PC-3 (cell line): ENCODE measurements at regions not wholly inside any gene's neighbourhood (a gene's known extent, or its start where the extent isn't known, plus 50 kb on each side); places are given as distances from the start of the nearest gene placed in this dataset.

Experiments used
- ATAC-seq: fragments of 200-7000 bp; cut with Tn5 transposase; 2 replicates; pipeline ENCODE4 v1.9.1; 2020; ENCODE audit warnings: mild to moderate bottlenecking, moderate library complexity
- BruUV-seq: library from RNA; stranded (reverse); fragments of 400-500 nt; replicated peaks from 2 replicates; lab custom pipeline; 2021; lab: Mats Ljungman, UMichigan
- CTCF ChIA-PET: fragments of 300-600 bp; sonication (Branson Sonifier 250); formaldehyde crosslinking; loops from one replicate; lab custom pipeline; 2022; ENCODE audit warnings: antibody characterized with exemption; lab: Charles Lee
- POLR2A ChIA-PET: fragments of 300-600 bp; sonication (Branson Sonifier 250); formaldehyde crosslinking; loops from one replicate; lab custom pipeline; 2022; ENCODE audit warnings: antibody characterized with exemption; ENCODE audit not compliant: unreplicated experiment; lab: Charles Lee
- DNase-seq: peaks from one replicate; pipeline ENCODE4 v3.0.0-alpha.2; 2015
- H2AFZ ChIP-seq: fragments of 300-600 bp; sonication (generic); 2 replicates; pipeline ENCODE4 v1.6.0; 2016; ENCODE audit warnings: antibody characterized with exemption, low read length
- H3F3A ChIP-seq: fragments of 300-600 bp; sonication (generic); one replicate; pipeline ENCODE4 v1.6.0; 2017; ENCODE audit warnings: antibody characterized with exemption, low read length, control low read depth, mild to moderate bottlenecking; ENCODE audit not compliant: unreplicated experiment
- H3K27ac ChIP-seq: fragments of 300-600 bp; sonication (generic); 2 replicates; pipeline ENCODE4 v1.5.1; 2016; ENCODE audit warnings: mild to moderate bottlenecking, low read length
- H3K27me3 ChIP-seq: fragments of 300-600 bp; sonication (generic); 2 replicates; pipeline ENCODE4 v1.6.1; 2016; ENCODE audit warnings: low read length, mixed read lengths
- H3K36me3 ChIP-seq: fragments of 300-600 bp; sonication (generic); 2 replicates; pipeline ENCODE4 v1.6.1; 2016; ENCODE audit warnings: low read depth, mixed run types, low read length, mixed read lengths
- H3K4me1 ChIP-seq: fragments of 300-600 bp; sonication (generic); 2 replicates; pipeline ENCODE4 v1.5.1; 2016; ENCODE audit warnings: low read length; ENCODE audit not compliant: insufficient read depth
- H3K4me2 ChIP-seq: fragments of 300-600 bp; sonication (generic); 2 replicates; pipeline ENCODE4 v1.6.0; 2016; ENCODE audit warnings: low read length
- H3K4me3 ChIP-seq: fragments of 300-600 bp; sonication (generic); 2 replicates; pipeline ENCODE4 v1.5.1; 2016; ENCODE audit warnings: mild to moderate bottlenecking, low read length, mixed read lengths
- H3K79me2 ChIP-seq: fragments of 300-600 bp; sonication (generic); 2 replicates; pipeline ENCODE4 v1.6.1; 2017; ENCODE audit warnings: low read length, mixed read lengths
- H3K9ac ChIP-seq: fragments of 300-600 bp; sonication (generic); 2 replicates; pipeline ENCODE4 v1.6.0; 2016; ENCODE audit warnings: mild to moderate bottlenecking, low read length
- H3K9me2 ChIP-seq: fragments of 300-600 bp; sonication (generic); replicated peaks from 2 replicates; pipeline ENCODE4 v1.6.1; 2016; ENCODE audit warnings: mixed run types, low read length, mixed read lengths
- H3K9me3 ChIP-seq: fragments of 300-600 bp; sonication (generic); 2 replicates; pipeline ENCODE4 v1.6.1; 2016; ENCODE audit warnings: low read length, mixed read lengths
- H4K20me1 ChIP-seq: fragments of 300-600 bp; sonication (generic); 2 replicates; pipeline ENCODE4 v1.6.1; 2016; ENCODE audit warnings: low read length, mixed read lengths
- EZH2 ChIP-seq: fragments of 300-600 bp; sonication (generic); IDR thresholded peaks from one replicate; pipeline ENCODE4 v1.6.1; 2017; ENCODE audit warnings: antibody characterized with exemption, mild to moderate bottlenecking, low read length; ENCODE audit not compliant: unreplicated experiment
- EZH2phosphoT487 ChIP-seq: fragments of 300-600 bp; sonication (generic); IDR thresholded peaks from 2 replicates; pipeline ENCODE4 v1.6.1; 2018; ENCODE audit warnings: mild to moderate bottlenecking, antibody characterized with exemption, low read length, borderline replicate concordance
- intact Hi-C: fragments of 100-400 bp; cut with micrococcal nuclease; formaldehyde crosslinking; loops from 2 replicates; pipeline ENCODE4 v1.9.0; 2023
- TF ChIP-seq, protein P1 (sequence below): fragments of 300-600 bp; sonication (generic); conservative IDR thresholded peaks from 2 replicates; pipeline ENCODE4 v1.5.1; 2017; ENCODE audit warnings: antibody characterized with exemption, low read depth, mild to moderate bottlenecking, low read length

DNA sequence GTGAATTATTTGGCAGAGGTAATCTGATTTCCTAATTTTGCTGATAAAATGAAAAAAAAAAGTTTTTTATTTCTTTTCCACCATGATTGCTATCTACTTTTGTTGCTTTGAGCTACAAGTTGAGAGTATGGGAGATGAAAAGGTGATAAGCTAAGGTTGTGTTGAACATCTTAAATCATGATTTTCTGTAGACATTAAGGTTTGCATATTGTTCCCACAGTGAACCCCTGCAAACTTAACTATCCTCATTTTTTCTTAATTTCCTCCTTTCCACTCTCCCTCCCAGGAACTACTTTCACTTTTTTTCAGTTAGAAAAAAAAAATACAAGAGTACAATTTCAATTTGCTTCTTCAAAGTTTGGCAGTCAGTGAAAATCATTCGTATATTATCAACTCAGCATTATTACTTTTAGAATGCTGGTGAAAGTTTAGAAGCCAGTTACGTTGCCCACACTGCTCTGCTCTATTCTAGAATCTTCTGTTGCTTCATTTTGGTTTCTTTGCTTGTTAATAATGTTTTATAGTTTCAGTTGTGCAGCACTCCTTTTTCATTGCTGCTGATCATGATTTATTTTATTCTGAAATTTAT lies 673.8 kb upstream of the CITED2 start:
- Histone ChIP-seq H3K4me2 (no peak overlapping the region), H3K27me3 (no peaks in the 10 kb centered on the region), H4K20me1 (no peaks in the 10 kb centered on the region), H2AFZ (no peak overlapping the region), H3K36me3 (no peaks in the 10 kb centered on the region), H3K9ac (no peak overlapping the region), H3K27ac (no peak overlapping the region), H3K79me2 (no peaks in the 10 kb centered on the region), H3K4me3 (no peak overlapping the region), H3F3A (no peaks in the 10 kb centered on the region), H3K4me1 (peaks cover 49% of the 10 kb centered on the region), H3K9me2 (no peaks in the 10 kb centered on the region), H3K9me3 (no peaks in the 10 kb centered on the region)
- ChIA-PET CTCF (no interaction called here), POLR2A (no interaction called here)
- no peak for TF ChIP-seq EZH2
- no peak for TF ChIP-seq EZH2phosphoT487
- TF ChIP-seq, protein P1, sequence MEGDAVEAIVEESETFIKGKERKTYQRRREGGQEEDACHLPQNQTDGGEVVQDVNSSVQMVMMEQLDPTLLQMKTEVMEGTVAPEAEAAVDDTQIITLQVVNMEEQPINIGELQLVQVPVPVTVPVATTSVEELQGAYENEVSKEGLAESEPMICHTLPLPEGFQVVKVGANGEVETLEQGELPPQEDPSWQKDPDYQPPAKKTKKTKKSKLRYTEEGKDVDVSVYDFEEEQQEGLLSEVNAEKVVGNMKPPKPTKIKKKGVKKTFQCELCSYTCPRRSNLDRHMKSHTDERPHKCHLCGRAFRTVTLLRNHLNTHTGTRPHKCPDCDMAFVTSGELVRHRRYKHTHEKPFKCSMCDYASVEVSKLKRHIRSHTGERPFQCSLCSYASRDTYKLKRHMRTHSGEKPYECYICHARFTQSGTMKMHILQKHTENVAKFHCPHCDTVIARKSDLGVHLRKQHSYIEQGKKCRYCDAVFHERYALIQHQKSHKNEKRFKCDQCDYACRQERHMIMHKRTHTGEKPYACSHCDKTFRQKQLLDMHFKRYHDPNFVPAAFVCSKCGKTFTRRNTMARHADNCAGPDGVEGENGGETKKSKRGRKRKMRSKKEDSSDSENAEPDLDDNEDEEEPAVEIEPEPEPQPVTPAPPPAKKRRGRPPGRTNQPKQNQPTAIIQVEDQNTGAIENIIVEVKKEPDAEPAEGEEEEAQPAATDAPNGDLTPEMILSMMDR: no peak
- ATAC-seq: no peak
- no TSS peak for BruUV-seq
- intact Hi-C loops: loop anchor here (10.0 kb wide), 1 partner anchor 127 kb away; no protein-coding TSS in a partner anchor
- DNase-seq: no peak

DNA sequence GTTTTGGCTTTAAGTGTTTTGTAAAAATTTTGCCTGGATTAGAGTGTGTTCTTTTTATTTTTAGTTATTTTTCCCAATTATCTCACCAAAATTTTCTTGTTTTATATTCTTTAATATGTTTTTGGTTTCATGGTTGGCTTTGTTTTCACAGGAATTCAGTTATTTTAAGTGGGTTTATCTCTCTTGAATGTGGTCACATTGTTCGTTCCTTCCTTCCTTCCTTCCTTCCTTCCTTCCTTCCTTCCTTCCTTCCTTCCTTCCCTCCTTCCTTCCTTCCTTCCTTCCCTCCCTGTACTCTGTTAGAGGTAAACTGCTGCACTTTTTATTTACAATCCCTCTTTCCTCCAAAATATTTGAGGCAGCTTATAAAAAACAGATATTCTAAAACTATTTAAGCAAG lies 672.9 kb upstream of the CITED2 start:
- Histone ChIP-seq H3K36me3 (no peaks in the 10 kb centered on the region), H3F3A (no peaks in the 10 kb centered on the region), H3K27ac (no peak overlapping the region), H3K4me2 (no peak overlapping the region), H3K4me3 (no peak overlapping the region), H3K79me2 (no peaks in the 10 kb centered on the region), H2AFZ (no peak overlapping the region), H4K20me1 (no peaks in the 10 kb centered on the region), H3K27me3 (no peaks in the 10 kb centered on the region), H3K9me3 (no peaks in the 10 kb centered on the region), H3K4me1 (peaks cover 50% of the 10 kb centered on the region), H3K9ac (no peak overlapping the region), H3K9me2 (no peaks in the 10 kb centered on the region)
- ATAC-seq: no peak
- no peak for DNase-seq
- ChIA-PET POLR2A (no interaction called here), CTCF (no interaction called here)
- no TSS peak for BruUV-seq
- TF ChIP-seq EZH2phosphoT487 (no peak), EZH2 (no peak)
- TF ChIP-seq, protein P1: no peak
- intact Hi-C loops: loop anchor here (10.0 kb wide), 1 partner anchor 127 kb away; no protein-coding TSS in a partner anchor

DNA sequence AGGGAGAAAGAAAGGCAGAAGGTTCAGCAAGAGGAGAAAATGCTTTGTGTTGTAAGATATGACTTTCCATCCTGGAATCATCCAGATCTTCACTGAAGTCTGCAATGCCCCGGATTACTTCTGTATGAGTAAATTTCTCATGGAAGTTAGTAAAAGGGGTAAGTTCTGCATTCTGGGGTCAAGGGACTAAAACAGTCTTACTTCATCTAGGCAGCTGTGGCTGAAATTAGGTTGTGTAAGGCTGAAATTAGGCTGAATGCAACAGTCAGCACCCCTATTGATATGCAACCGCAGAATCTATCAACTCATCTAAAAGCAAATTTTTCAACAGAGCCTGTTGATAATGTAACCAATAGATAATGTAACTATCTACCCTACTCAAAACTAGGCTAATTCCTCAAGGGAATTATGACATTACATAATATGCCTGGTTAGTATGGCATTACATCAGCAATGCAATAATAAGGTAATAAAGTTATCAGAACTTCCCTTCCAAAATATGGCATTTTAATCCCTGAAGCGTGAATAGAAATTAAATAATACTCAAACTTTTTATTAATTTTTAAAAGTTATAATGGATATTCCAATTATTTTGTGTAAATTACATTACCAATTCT lies 671.7 kb upstream of the CITED2 start:
- Histone ChIP-seq H3K4me2 (no peak overlapping the region), H3K9me2 (no peaks in the 10 kb centered on the region), H3F3A (no peaks in the 10 kb centered on the region), H3K79me2 (no peaks in the 10 kb centered on the region), H3K9me3 (no peaks in the 10 kb centered on the region), H3K27ac (no peak overlapping the region), H2AFZ (no peak overlapping the region), H3K27me3 (no peaks in the 10 kb centered on the region), H3K9ac (no peak overlapping the region), H3K36me3 (no peaks in the 10 kb centered on the region), H3K4me3 (no peak overlapping the region), H4K20me1 (no peaks in the 10 kb centered on the region), H3K4me1 (peaks cover 49% of the 10 kb centered on the region)
- intact Hi-C loops: loop anchor here (10.0 kb wide), 1 partner anchor 129 kb away; no protein-coding TSS in a partner anchor
- no peak for DNase-seq
- TF ChIP-seq, protein P1: no peak
- TF ChIP-seq EZH2: no peak
- no peak for TF ChIP-seq EZH2phosphoT487
- ChIA-PET CTCF (no interaction called here), POLR2A (no interaction called here)
- no TSS peak for BruUV-seq
- no peak for ATAC-seq
